AG09309 (cell line): ENCODE measurements at regions not wholly inside any gene's neighbourhood (a gene's known extent, or its start where the extent isn't known, plus 50 kb on each side); places are given as distances from the start of the nearest gene placed in this dataset.
"Not testable (repeated sequence)": the region's sequence is repeated elsewhere in the genome, so short reads cannot be mapped to it uniquely, and the experiment has no call there.

Experiments
- DNase-seq: peaks from one replicate; pipeline ENCODE4 v3.0.0-alpha.2; 2010; ENCODE audit warnings: low read depth
- H3K4me3 ChIP-seq: 2 replicates; pipeline ENCODE4 v1.5.1; 2011; ENCODE audit warnings: mild to moderate bottlenecking, low read depth, low read length, moderate library complexity; ENCODE audit not compliant: control insufficient read depth
- CTCF ChIP-seq: IDR thresholded peaks from 2 replicates; pipeline ENCODE4 v1.5.1; 2011; ENCODE audit warnings: mild to moderate bottlenecking, low read depth, low read length, inconsistent platforms; ENCODE audit not compliant: insufficient read depth, control insufficient read depth; ENCODE audit errors: missing control alignments

- DNase-seq: no peak
- no peak overlapping the region for H3K4me3 ChIP-seq
- TF ChIP-seq CTCF: no peak
These were observed 221.0 kb downstream of the EMP1 start for GRCh38 chr12:13417516-13417915.

GRCh38 chr12:13411287-13411686 lies 214.8 kb downstream of the EMP1 start:
- no peak overlapping the region for H3K4me3 ChIP-seq
- TF ChIP-seq CTCF: no peak
- DNase-seq: no peak

- H3K4me3 ChIP-seq: no peak overlapping the region
- no peak for DNase-seq
- TF ChIP-seq CTCF: no peak
These were observed 209.6 kb downstream of the EMP1 start for GRCh38 chr12:13405961-13406703.

GRCh38 chr12:13404631-13405473 lies 208.3 kb downstream of the EMP1 start:
- no peak for TF ChIP-seq CTCF

GRCh38 chr12:13404111-13404628 lies 207.6 kb downstream of the EMP1 start:
- H3K4me3 ChIP-seq: no peak overlapping the region
- TF ChIP-seq CTCF: no peak
- DNase-seq: no peak

More at GRCh38 chr12:13404631-13405473, 208.3 kb downstream of the EMP1 start:
- no peak overlapping the region for H3K4me3 ChIP-seq
- no peak for DNase-seq

GRCh38 chr12:13391375-13391774 lies 194.8 kb downstream of the EMP1 start:
- H3K4me3 ChIP-seq, DNase-seq: not testable (repeated sequence)

GRCh38 chr12:13390918-13391317 lies 194.4 kb downstream of the EMP1 start:
- no peak for TF ChIP-seq CTCF
- H3K4me3 ChIP-seq: no peak overlapping the region

More at GRCh38 chr12:13390918-13391317, 194.4 kb downstream of the EMP1 start:
- DNase-seq: no peak
